Ovary (tissue), 7 donors: ENCODE measurements at regions not wholly inside any gene's neighbourhood (a gene's known extent, or its start where the extent isn't known, plus 50 kb on each side); places are given as distances from the start of the nearest gene placed in this dataset.

ENCODE experiments used
- DNase-seq, 5 donors: peaks; one replicate each; pipeline ENCODE4 v3.0.0-alpha.2; 2019 to 2020
- H3K27ac ChIP-seq, 2 donors: fragments of 200-600 bp; one replicate each; pipeline versions ENCODE4 v1.5.1 to v1.8.0; 2019 to 2022
- H3K27me3 ChIP-seq: fragments of 200-600 bp; one replicate; pipeline ENCODE4 v1.8.0; 2022
- H3K36me3 ChIP-seq: fragments of 200-600 bp; sonication (generic); one replicate; pipeline ENCODE4 v1.5.1; 2019
- H3K4me1 ChIP-seq: one replicate; pipeline ENCODE4 v1.8.1; 2013; ENCODE audit warnings: mild to moderate bottlenecking, moderate library complexity; ENCODE audit not compliant: insufficient read depth
- H3K4me3 ChIP-seq: fragments of 200-600 bp; sonication (generic); one replicate; pipeline ENCODE4 v1.5.1; 2017
- H3K9me3 ChIP-seq, 2 donors: fragments of 200-600 bp in 1 of 2; sonication (generic) in 1 of 2; one replicate each; pipeline versions ENCODE4 v1.5.1 to v1.8.1; 2013 to 2019; ENCODE audit warnings: mild to moderate bottlenecking in 1 of 2, moderate library complexity in 1 of 2
- EP300 ChIP-seq: sonication (generic); formaldehyde crosslinking; IDR thresholded peaks from one replicate; pipeline ENCODE4 v1.6.1; 2017; ENCODE audit warnings: antibody characterized with exemption
- POLR2A ChIP-seq: fragments of 450-650 bp; IDR thresholded peaks from one replicate; pipeline ENCODE4 v1.6.1; 2017; ENCODE audit warnings: antibody characterized with exemption, mild to moderate bottlenecking, moderate library complexity
- WGBS, 3 donors: extraction: QIAGEN DNeasy Blood & Tissue Kit in 1 of 3; methylation state at CpG; one replicate each; pipeline versions ENCODE4 v1.1.5 to v1.1.7; 2013 to 2017; 5-methylcytosine and 5-hydroxymethylcytosine counted together
- intact Hi-C, 4 donors: fragments of 100-400 bp; cut with DNase I; formaldehyde crosslinking; loops; one replicate each; pipeline versions ENCODE4 v1.11.0 to v1.15.1; 2022 to 2023
- TF ChIP-seq, protein P1 (sequence below), 3 donors: fragments of 450-650 bp in 2 of 3; fragments of 200-600 bp in 1 of 3; IDR thresholded peaks; one replicate each; pipeline versions ENCODE4 v1.5.1 to v1.8.0; 2016 to 2022; ENCODE audit warnings: antibody characterized with exemption in 3 of 3, mild to moderate bottlenecking in 1 of 3
- donor health status: DM: no; HTN: no; CAD: no; lungs with moderate emphysema.
- donor health status: DM: no; HTN: no; CAD: no.
- donor health status: Bipolar disorder and iron deficiency.
- donor health status: DM: no; HTN: no; CAD: no.
- donor health status: DM: yes; HTN: yes; CAD: no.

DNA sequence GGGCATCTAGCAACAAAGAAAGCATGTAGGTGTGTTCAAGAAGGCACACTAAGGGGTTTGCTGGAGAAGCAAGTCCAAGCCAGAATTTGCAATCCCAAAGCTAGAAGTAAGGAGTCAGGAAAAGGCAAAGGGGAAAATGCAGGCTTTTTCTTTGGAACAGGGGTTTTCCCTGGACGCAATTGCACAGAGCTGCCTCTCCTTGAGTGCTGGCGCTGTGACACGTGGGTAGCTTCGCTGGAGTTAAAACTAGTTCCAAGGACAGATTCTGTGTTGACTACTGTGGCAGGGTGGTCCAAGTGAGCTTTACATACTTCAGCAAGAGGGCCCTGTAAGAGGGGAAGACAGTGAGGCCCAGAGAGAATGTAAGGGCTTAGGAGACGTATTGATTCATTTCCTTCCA, 277.1 kb downstream of the ADGRA3 start:
- H3K4me3 ChIP-seq: no peak overlapping the region
- no peaks in the 10 kb centered on the region for H3K36me3 ChIP-seq
- intact Hi-C loops: no loop called here
- 46 to 63% (median 49%) methylated on average over 5 of the region's 5 CpGs for WGBS, 3 donors
- no peaks in the 10 kb centered on the region for H3K4me1 ChIP-seq
- TF ChIP-seq EP300: no peak
- TF ChIP-seq POLR2A: no peak
- TF ChIP-seq, protein P1, sequence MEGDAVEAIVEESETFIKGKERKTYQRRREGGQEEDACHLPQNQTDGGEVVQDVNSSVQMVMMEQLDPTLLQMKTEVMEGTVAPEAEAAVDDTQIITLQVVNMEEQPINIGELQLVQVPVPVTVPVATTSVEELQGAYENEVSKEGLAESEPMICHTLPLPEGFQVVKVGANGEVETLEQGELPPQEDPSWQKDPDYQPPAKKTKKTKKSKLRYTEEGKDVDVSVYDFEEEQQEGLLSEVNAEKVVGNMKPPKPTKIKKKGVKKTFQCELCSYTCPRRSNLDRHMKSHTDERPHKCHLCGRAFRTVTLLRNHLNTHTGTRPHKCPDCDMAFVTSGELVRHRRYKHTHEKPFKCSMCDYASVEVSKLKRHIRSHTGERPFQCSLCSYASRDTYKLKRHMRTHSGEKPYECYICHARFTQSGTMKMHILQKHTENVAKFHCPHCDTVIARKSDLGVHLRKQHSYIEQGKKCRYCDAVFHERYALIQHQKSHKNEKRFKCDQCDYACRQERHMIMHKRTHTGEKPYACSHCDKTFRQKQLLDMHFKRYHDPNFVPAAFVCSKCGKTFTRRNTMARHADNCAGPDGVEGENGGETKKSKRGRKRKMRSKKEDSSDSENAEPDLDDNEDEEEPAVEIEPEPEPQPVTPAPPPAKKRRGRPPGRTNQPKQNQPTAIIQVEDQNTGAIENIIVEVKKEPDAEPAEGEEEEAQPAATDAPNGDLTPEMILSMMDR (IDR thresholded peaks at IDR 0.05): no peak
- H3K9me3 ChIP-seq: no peaks in the 10 kb centered on the region
- H3K27me3 ChIP-seq: no peaks in the 10 kb centered on the region
- no peak for DNase-seq
- no peak overlapping the region for H3K27ac ChIP-seq

DNA sequence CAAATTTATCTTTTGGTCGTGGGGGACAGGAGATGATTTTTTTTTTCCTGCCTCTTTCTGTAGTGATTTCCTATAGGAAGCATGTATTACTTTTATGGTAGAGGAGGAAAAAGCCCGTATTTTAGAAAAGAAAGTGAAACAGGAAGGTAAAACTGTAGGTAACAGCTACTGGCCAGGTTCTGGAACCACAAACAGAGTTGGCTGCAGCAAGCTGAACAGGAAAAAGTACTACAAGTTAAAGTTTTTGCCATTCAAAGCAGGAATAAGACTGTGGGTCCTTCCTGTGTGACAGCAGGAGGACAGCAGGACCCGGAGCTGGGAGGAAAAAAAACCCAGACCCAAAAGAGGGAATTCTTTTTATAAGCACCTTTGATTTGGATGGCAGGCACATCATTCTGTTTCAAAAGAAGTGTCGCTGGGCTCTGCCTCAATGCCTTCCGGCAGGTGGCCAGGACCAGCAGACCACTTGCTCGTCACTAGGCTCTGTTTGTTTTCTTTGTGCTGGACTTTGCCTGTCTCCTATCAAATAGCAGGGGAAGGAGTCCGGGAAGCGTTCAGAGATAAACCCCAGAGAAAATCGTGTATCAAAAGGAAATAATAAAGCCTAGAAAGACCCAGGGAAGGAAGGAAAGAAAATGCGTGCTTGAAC, 277.9 kb downstream of the ADGRA3 start:
- no peak for DNase-seq
- no peaks in the 10 kb centered on the region for H3K27me3 ChIP-seq
- no peak overlapping the region for H3K27ac ChIP-seq
- H3K9me3 ChIP-seq: no peaks in the 10 kb centered on the region
- H3K4me3 ChIP-seq: no peak overlapping the region
- TF ChIP-seq EP300: no peak
- TF ChIP-seq, protein P1 (IDR thresholded peaks at IDR 0.05): no peak
- no peak for TF ChIP-seq POLR2A
- no peaks in the 10 kb centered on the region for H3K36me3 ChIP-seq
- H3K4me1 ChIP-seq: no peaks in the 10 kb centered on the region
- intact Hi-C loops: no loop called here
- 9 to 56% (median 15%) methylated on average over 10 of the region's 10 CpGs for WGBS, 3 donors

DNA sequence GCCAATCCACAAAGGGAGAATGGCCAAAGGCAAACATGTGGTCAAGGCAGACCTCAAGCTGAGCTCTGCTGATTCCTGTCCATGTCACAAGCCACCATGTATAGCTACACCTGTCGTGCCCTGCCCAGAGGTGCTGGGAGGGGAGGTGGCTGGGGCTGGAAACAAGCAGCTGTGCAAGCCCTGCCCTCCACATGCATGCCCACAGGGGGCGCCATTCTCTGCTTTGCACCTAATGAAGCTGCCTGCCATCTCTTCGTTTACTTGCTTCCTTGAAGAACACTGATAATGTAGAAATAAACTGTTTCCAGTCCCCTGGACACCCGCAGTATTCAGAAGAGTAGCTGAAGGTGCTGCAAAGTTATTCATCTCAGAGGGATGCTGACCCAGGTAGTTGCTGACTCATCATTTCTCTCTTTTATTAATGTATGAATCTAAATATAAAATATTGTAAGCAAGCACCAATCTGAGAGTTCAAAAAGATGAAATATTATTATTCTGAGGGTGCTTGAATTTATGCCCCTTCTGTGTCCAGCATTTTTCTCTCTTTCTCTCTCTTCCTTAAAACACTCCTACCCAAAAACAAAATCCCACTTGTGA, 278.6 kb downstream of the ADGRA3 start:
- no peak for TF ChIP-seq POLR2A
- TF ChIP-seq, protein P1 (IDR thresholded peaks at IDR 0.05): no peak
- TF ChIP-seq EP300: no peak
- Histone ChIP-seq H3K4me3 (no peak overlapping the region), H3K9me3 (no peaks in the 10 kb centered on the region), H3K27me3 (no peaks in the 10 kb centered on the region), H3K27ac (no peak overlapping the region), H3K4me1 (no peaks in the 10 kb centered on the region), H3K36me3 (no peaks in the 10 kb centered on the region)
- intact Hi-C loops: no loop called here
- WGBS, 3 donors: 27 to 38% (median 28%) methylated on average over 4 of the region's 4 CpGs
- DNase-seq: peak in 2 of 5 donors; percentile 19 to 40

DNA sequence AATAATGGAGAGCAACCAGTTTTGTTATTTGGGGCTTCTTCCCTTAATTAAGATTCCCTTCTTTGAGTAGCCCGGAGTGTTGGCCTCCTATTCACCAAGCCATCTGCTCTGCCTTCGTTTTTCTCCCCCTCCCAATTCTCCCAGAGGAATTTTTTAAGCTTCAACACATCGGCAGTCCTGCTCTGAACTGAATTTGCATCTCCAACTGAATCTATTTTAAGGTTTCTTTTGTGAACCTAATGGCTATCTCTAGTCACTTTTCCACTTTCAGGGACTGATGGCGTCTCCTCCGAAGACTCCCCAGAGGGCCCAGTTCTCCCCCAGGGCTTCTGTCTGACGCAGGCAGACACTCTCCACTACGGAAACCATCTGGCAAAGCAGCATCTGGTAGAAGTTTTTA, 280.2 kb downstream of the ADGRA3 start:
- TF ChIP-seq EP300 (no peak), POLR2A (no peak)
- TF ChIP-seq, protein P1 (IDR thresholded peaks at IDR 0.05): no peak
- H3K36me3 ChIP-seq: no peaks in the 10 kb centered on the region
- no peak overlapping the region for H3K27ac ChIP-seq
- H3K4me1 ChIP-seq: no peaks in the 10 kb centered on the region
- DNase-seq: no peak
- H3K9me3 ChIP-seq: no peaks in the 10 kb centered on the region
- WGBS, 3 donors: 49 to 58% (median 53%) methylated on average over 7 of the region's 7 CpGs
- intact Hi-C loops: no loop called here
- no peak overlapping the region for H3K4me3 ChIP-seq
- no peaks in the 10 kb centered on the region for H3K27me3 ChIP-seq
